ENCODE measurements at regions not wholly inside any gene's neighbourhood (a gene's known extent, or its start where the extent isn't known, plus 50 kb on each side); places are given as distances from the start of the nearest gene placed in this dataset.

GRCh38 chr13:68897331-68897928 is 1210.2 kb upstream of the ATXN8OS start:
- TF ChIP-seq CTCF (IDR thresholded peaks at IDR 0.05) (no peak), POLR2A (IDR thresholded peaks at IDR 0.05) (no peak)
